H1 (cell line): ENCODE measurements at regions not wholly inside any gene's neighbourhood (a gene's known extent, or its start where the extent isn't known, plus 50 kb on each side); places are given as distances from the start of the nearest gene placed in this dataset.
"Not testable (repeated sequence)": the region's sequence is repeated elsewhere in the genome, so short reads cannot be mapped to it uniquely, and the experiment has no call there.

Experiments used
- CTCF ChIA-PET: fragments of 300-600 bp; sonication (Branson Sonifier 250); formaldehyde crosslinking; loops from one replicate; lab custom pipeline; 2021; ENCODE audit not compliant: partially characterized antibody; lab: Charles Lee
- POLR2A ChIA-PET: fragments of 300-600 bp; sonication (Branson Sonifier 250); formaldehyde crosslinking; loops from one replicate; lab custom pipeline; 2021; ENCODE audit warnings: inconsistent platforms; ENCODE audit not compliant: partially characterized antibody; lab: Charles Lee
- DNase-seq, 2 experiments: peaks; one replicate each; pipeline versions ENCODE4 v3.0.0 to v3.0.0-alpha.2; 2010 to 2022; ENCODE audit warnings: low spot score in 2 of 2, low read depth in 1 of 2, mixed read lengths in 1 of 2
- FAIRE-seq: peaks from 2 replicates; lab custom pipeline; 2011; peaks lifted over from hg19 to GRCh38; lab: Jason Lieb, UNC
- H2AFZ ChIP-seq: 2 replicates; pipeline ENCODE4 v1.8.1; 2012; ENCODE audit warnings: low read length, inconsistent platforms
- H2AK5ac ChIP-seq: 2 replicates; pipeline ENCODE4 v1.6.1; 2013; ENCODE audit warnings: low read depth, low read length
- H2BK120ac ChIP-seq: replicated peaks from 2 replicates; pipeline ENCODE3; 2013; ENCODE audit warnings: low read depth, low read length, inconsistent platforms
- H2BK12ac ChIP-seq: 2 replicates; pipeline ENCODE4 v1.6.1; 2013; ENCODE audit warnings: low read depth, low read length
- H2BK15ac ChIP-seq: 2 replicates; pipeline ENCODE4 v1.6.1; 2013; ENCODE audit warnings: low read length
- H2BK20ac ChIP-seq: 2 replicates; pipeline ENCODE4 v1.6.1; 2013; ENCODE audit warnings: low read length
- H2BK5ac ChIP-seq: 2 replicates; pipeline ENCODE4 v1.6.1; 2013; ENCODE audit warnings: low read depth, low read length
- H3K14ac ChIP-seq: 2 replicates; pipeline ENCODE4 v1.6.1; 2013; ENCODE audit warnings: inconsistent platforms; ENCODE audit not compliant: insufficient read length
- H3K18ac ChIP-seq: 2 replicates; pipeline ENCODE4 v1.6.1; 2013; ENCODE audit warnings: low read length; ENCODE audit errors: extremely low read depth
- H3K23ac ChIP-seq: 2 replicates; pipeline ENCODE4 v1.6.1; 2013; ENCODE audit warnings: inconsistent platforms; ENCODE audit not compliant: insufficient read length
- H3K23me2 ChIP-seq: 2 replicates; pipeline ENCODE4 v1.6.1; 2013; ENCODE audit warnings: low read depth, low read length
- H3K27ac ChIP-seq: 2 replicates; pipeline ENCODE4 v1.6.1; 2011; ENCODE audit warnings: low read depth, low read length, inconsistent platforms
- H3K27me3 ChIP-seq, 4 experiments: replicated peaks in 1 of 4; 1 replicate in 1 of 4; 2 replicates in 3 of 4; pipeline versions ENCODE4 v1.6.1 to v1.8.1; 2011 to 2013; ENCODE audit warnings: low read length in 3 of 4, mild to moderate bottlenecking in 3 of 4, inconsistent platforms in 2 of 4, mixed read lengths in 2 of 4, moderate library complexity in 1 of 4; ENCODE audit not compliant: control insufficient read depth in 3 of 4, insufficient read depth in 3 of 4; ENCODE audit errors: extremely low read depth in 1 of 4
- H3K36me3 ChIP-seq, 4 experiments: 2 replicates each; pipeline versions ENCODE4 v1.6.1 to v1.8.1; 2011 to 2013; ENCODE audit warnings: mild to moderate bottlenecking in 4 of 4, low read length in 3 of 4, moderate library complexity in 2 of 4, control low read depth in 1 of 4, inconsistent platforms in 1 of 4; ENCODE audit not compliant: insufficient read depth in 4 of 4, control insufficient read depth in 2 of 4
- H3K4ac ChIP-seq: replicated peaks from 2 replicates; pipeline ENCODE3; 2013; ENCODE audit warnings: low read length, low read depth, mixed read lengths, inconsistent platforms; ENCODE audit not compliant: insufficient read length
- H3K4me1 ChIP-seq, 4 experiments: replicated peaks in 1 of 4; 1 replicate in 1 of 4; 2 replicates in 3 of 4; pipeline versions ENCODE4 v1.6.1 to v1.8.1; 2011 to 2013; ENCODE audit warnings: low read length in 3 of 4, inconsistent platforms in 2 of 4, mixed read lengths in 1 of 4; ENCODE audit not compliant: insufficient read depth in 4 of 4, control insufficient read depth in 3 of 4
- H3K4me2 ChIP-seq, 2 experiments: 2 replicates each; pipeline versions ENCODE4 v1.6.1 to v1.8.1; 2011 to 2013; ENCODE audit warnings: low read depth in 2 of 2, low read length in 2 of 2, control low read depth in 1 of 2, inconsistent platforms in 1 of 2, mild to moderate bottlenecking in 1 of 2; ENCODE audit not compliant: insufficient read depth in 1 of 2
- H3K4me3 ChIP-seq, 4 experiments: fragments of 200-600, 300-600 bp in 1 of 4; sonication (generic), shearing (Covaris generic), sonication (Bioruptor Twin) in 1 of 4; 2 replicates each; pipeline versions ENCODE4 v1.5.1 to v1.8.1; 2011 to 2016; ENCODE audit warnings: low read length in 4 of 4, low read depth in 3 of 4, control low read depth in 2 of 4, inconsistent platforms in 2 of 4, mild to moderate bottlenecking in 2 of 4, mixed read lengths in 1 of 4, moderate library complexity in 1 of 4; ENCODE audit not compliant: insufficient read depth in 2 of 4; ENCODE audit errors: extremely low read depth in 1 of 4
- H3K56ac ChIP-seq: replicated peaks from 2 replicates; pipeline ENCODE3; 2013; ENCODE audit warnings: low read depth, mild to moderate bottlenecking, mixed read lengths, low read length, inconsistent platforms; ENCODE audit not compliant: insufficient read length
- H3K79me1 ChIP-seq: 2 replicates; pipeline ENCODE4 v1.6.1; 2013; ENCODE audit warnings: low read depth, low read length, control low read depth
- H3K79me2 ChIP-seq, 2 experiments: 2 replicates each; pipeline versions ENCODE4 v1.6.1 to v1.8.1; 2012 to 2013; ENCODE audit warnings: low read length in 2 of 2, mild to moderate bottlenecking in 2 of 2, inconsistent platforms in 1 of 2; ENCODE audit not compliant: insufficient read depth in 2 of 2, control insufficient read depth in 1 of 2
- H3K9ac ChIP-seq, 4 experiments: replicated peaks in 1 of 4; 1 replicate in 1 of 4; 2 replicates in 3 of 4; pipeline versions ENCODE4 v1.6.1 to v1.8.1; 2011 to 2013; ENCODE audit warnings: low read depth in 3 of 4, low read length in 3 of 4, control low read depth in 2 of 4, mild to moderate bottlenecking in 2 of 4, moderate library complexity in 2 of 4, inconsistent platforms in 1 of 4; ENCODE audit errors: extremely low read depth in 1 of 4
- H3K9me3 ChIP-seq, 2 experiments: 2 replicates each; pipeline versions ENCODE4 v1.6.1 to v1.8.1; 2012 to 2013; ENCODE audit warnings: mild to moderate bottlenecking in 2 of 2, moderate library complexity in 2 of 2, control low read depth in 1 of 2, inconsistent platforms in 1 of 2, low read depth in 1 of 2, low read length in 1 of 2, mixed read lengths in 1 of 2; ENCODE audit not compliant: insufficient read depth in 2 of 2
- H4K20me1 ChIP-seq, 2 experiments: replicated peaks in 1 of 2; 2 replicates each; pipeline versions ENCODE3 to v1.8.1; 2011 to 2013; ENCODE audit warnings: inconsistent platforms in 2 of 2, low read length in 2 of 2, mild to moderate bottlenecking in 1 of 2; ENCODE audit not compliant: insufficient read depth in 2 of 2, control insufficient read depth in 1 of 2
- H4K5ac ChIP-seq: 2 replicates; pipeline ENCODE4 v1.6.1; 2013; ENCODE audit warnings: low read length, low read depth, mixed read lengths, inconsistent platforms; ENCODE audit not compliant: insufficient read length
- H4K8ac ChIP-seq: 2 replicates; pipeline ENCODE4 v1.8.0; 2013; ENCODE audit warnings: mild to moderate bottlenecking, moderate library complexity, low read length, inconsistent platforms; ENCODE audit not compliant: insufficient read depth; ENCODE audit errors: extremely low read depth
- H4K91ac ChIP-seq: replicated peaks from 2 replicates; pipeline ENCODE3; 2013; ENCODE audit warnings: low read length, mixed read lengths, inconsistent platforms; ENCODE audit not compliant: insufficient read length
- WGBS, 2 experiments: shearing (Covaris generic) in 1 of 2; methylation state at CpG; one replicate each; pipeline versions ENCODE4 v1.1.6 to v1.1.7; 2013 to 2015; ENCODE audit warnings: low lambda C conversion rate in 2 of 2, mixed read lengths in 2 of 2, inconsistent platforms in 1 of 2, low coverage in 1 of 2, missing lambda C conversion rate in 1 of 2; ENCODE audit not compliant: insufficient replicate concordance in 2 of 2, insufficient coverage in 1 of 2, insufficient read length in 1 of 2; ENCODE audit errors: extremely low coverage in 1 of 2, missing lambda C conversion rate in 1 of 2; 5-methylcytosine and 5-hydroxymethylcytosine counted together

- H3K18ac ChIP-seq, H4K5ac ChIP-seq, H3K4me1 ChIP-seq, H3K9ac ChIP-seq, H2BK5ac ChIP-seq, H4K20me1 ChIP-seq, H3K79me2 ChIP-seq, H4K8ac ChIP-seq, POLR2A ChIA-PET, H3K27ac ChIP-seq, H3K4me3 ChIP-seq, H3K56ac ChIP-seq, H3K14ac ChIP-seq, H3K27me3 ChIP-seq, H2BK12ac ChIP-seq, H2AFZ ChIP-seq, H2BK15ac ChIP-seq, H2AK5ac ChIP-seq, H3K4me2 ChIP-seq, H2BK120ac ChIP-seq, H3K36me3 ChIP-seq, H4K91ac ChIP-seq, H3K9me3 ChIP-seq, H3K79me1 ChIP-seq, H3K23ac ChIP-seq, CTCF ChIA-PET, H3K4ac ChIP-seq, H2BK20ac ChIP-seq, FAIRE-seq: not testable (repeated sequence)
- H3K23me2 ChIP-seq = peaks cover 13% of the 10 kb centered on the region; the same call in 1 of the 2 replicates
- 88% methylated on average over 25 of the region's 25 CpGs; no CpG with 5 or more reads in 1 of the 2 experiments for WGBS, 2 experiments
- DNase-seq = peak in 1 of 2 experiments; percentile 40
These were observed 205.1 kb downstream of the NPIPB11 start for GRCh38 chr16:29201296-29202024.

- H4K91ac ChIP-seq, H2AFZ ChIP-seq, H2BK15ac ChIP-seq, H2BK20ac ChIP-seq, H3K18ac ChIP-seq, H3K79me2 ChIP-seq, H3K79me1 ChIP-seq, H3K4me2 ChIP-seq, H3K4ac ChIP-seq, POLR2A ChIA-PET, H4K8ac ChIP-seq, CTCF ChIA-PET, H2BK12ac ChIP-seq, H3K9me3 ChIP-seq, H3K14ac ChIP-seq, H2BK5ac ChIP-seq, H2BK120ac ChIP-seq, H3K23ac ChIP-seq, H3K4me3 ChIP-seq, H3K27ac ChIP-seq, H4K20me1 ChIP-seq, H2AK5ac ChIP-seq, FAIRE-seq, H3K56ac ChIP-seq, H3K27me3 ChIP-seq, H3K4me1 ChIP-seq, H3K36me3 ChIP-seq, H3K9ac ChIP-seq, H4K5ac ChIP-seq: not testable (repeated sequence)
- 91% methylated on average over 5 of the region's 9 CpGs; no CpG with 5 or more reads in 1 of the 2 experiments for WGBS, 2 experiments
- DNase-seq = peak in 1 of 2 experiments; percentile 3
- H3K23me2 ChIP-seq = peaks cover 13% of the 10 kb centered on the region; the same call in 1 of the 2 replicates
These were observed 205.8 kb downstream of the NPIPB11 start for GRCh38 chr16:29200681-29201080.
